ENCODE measurements at regions not wholly inside any gene's neighbourhood (a gene's known extent, or its start where the extent isn't known, plus 50 kb on each side); places are given as distances from the start of the nearest gene placed in this dataset.

GRCh38 chr7:113392841-113393540 is 274.6 kb upstream of the SMIM30 start:
- TF ChIP-seq CTCF (IDR thresholded peaks at IDR 0.05) = no peak
- no peak for TF ChIP-seq POLR2AphosphoS5 (IDR thresholded peaks at IDR 0.05)
- TF ChIP-seq POLR2A (IDR thresholded peaks at IDR 0.05) = no peak

All from breast epithelium (tissue), 3 donors.